Fibroblast of skin of back (primary cell): ENCODE measurements at regions not wholly inside any gene's neighbourhood (a gene's known extent, or its start where the extent isn't known, plus 50 kb on each side); places are given as distances from the start of the nearest gene placed in this dataset.

Experiments used
- DNase-seq: peaks from one replicate; pipeline ENCODE4 v3.0.0-alpha.2; 2013

DNA sequence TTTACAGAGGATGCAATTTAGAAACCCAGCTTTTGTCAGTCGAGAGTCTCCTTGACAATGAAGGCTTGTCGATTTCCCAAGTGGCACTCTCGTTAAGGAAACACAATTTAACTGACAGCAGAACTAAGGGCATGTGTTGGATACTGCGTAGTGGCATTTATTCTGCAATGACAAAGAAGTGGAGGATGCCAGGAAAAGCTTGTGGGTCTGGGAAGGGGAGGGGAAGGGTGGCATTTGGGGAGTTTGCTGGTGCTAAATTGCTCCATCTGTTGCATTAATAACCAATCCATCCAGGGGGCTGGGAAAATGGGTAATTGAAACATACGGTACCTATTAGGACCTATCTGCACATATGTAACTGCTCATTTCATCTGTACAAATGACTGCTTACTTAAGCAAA, 190.6 kb downstream of the NSG2 start:
- DNase-seq, result no peak

DNA sequence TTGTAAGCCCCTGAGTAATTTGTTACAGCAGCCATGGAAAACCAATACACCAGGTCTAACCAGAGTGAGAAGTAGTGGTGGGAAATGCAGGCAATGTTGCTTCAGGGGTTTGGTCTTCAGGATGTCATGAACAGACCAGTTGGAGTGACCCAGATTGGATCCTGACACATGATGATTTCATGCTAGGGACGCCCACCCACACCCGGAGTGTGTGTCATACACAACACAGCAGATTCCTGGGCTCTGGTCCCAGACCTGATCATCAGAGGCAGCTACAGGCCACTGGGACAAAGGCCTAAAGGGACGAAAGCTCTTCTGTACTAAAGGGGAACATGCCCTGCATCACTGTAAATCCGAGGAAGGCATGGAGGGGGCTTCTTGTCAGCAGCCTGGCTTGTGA, 194.2 kb downstream of the NSG2 start:
- DNase-seq, result peak; percentile 30

DNA sequence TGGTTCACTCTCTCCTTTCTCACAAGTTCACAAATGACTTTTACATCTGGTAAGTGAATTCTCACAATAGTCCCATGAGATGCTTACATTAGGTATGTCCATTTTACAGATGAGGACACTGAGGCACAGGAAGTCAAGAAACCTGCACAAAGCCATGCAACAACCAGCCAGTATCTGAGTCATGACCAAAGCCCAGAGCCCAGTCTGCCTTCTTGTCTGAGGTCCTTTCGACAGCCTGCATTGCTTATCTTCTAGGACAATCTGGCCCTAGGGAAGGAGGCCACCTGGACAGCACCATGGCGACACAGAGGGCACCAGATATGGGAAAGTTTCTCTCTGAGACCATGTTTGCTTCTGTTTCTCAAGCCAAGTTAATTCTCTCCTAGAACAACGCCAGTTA, 197.1 kb downstream of the NSG2 start:
- DNase-seq, result no peak

DNA sequence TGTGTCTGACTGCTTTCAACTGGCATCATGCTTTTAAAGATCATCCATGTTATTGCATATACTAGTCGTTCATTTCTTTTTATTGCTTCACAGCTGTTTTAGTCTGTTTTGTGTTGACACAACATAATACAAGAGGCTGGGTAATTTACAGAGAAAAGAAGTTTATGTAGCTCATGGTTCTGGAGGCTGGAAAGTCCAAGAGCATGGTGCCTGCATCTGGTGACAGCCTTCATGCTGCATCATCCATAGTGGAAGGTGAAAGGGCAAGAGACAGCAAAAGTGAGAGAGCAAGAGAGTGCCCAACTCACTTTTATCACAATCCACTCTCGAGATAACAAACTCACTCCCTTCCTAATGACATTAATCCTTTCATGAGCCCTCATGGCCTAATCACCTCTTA, 198.4 kb downstream of the NSG2 start:
- DNase-seq, result no peak

DNA sequence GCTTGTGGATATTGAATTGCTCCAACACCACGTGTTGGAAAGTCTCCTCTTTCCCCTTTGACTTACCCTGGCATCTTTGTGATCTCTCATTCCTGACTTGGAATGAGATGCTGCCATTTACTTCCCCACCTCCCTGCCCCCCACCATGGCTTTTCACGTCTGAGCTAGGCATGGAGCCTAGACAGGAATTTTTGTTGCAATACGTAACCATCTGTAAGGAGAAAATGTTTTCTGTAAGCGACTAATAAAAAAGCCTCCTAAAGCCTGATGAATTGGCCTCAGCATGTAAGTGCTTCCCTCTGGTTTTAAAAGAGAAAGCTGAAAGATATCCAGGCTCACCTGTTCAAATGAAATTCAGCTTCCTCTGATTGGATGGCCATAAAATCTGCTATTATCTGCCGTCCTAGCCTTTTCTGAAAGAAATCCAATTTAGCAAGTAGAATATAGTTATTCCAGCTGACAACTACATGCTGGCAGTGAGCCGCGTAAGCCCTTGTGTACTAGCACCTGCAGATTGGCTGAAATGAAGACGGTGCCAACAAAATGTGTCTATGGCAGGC, 200.1 kb downstream of the NSG2 start:
- DNase-seq, result peak; percentile 51

GRCh38 chr5:174246743-174247142, 201.2 kb downstream of the NSG2 start:
- no peak for DNase-seq

DNA sequence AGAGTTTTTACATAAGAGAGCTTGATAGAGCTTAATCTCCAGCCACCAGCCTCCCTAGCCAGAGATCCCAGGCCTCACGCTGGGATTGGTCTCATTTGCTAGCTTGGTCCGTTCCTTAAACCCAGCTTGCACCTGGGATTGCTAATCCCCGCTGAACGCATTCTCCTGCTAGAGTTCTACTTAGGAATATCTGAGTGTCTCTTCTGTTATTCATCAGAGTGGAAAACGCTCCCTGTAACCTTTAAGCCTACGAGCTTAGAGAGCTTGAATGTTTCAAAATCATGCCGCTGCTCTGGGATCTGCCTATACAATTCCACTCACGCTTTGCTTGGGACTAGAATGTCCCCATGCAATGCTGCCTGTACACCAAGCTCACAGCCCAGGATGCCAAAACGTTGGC, 201.8 kb downstream of the NSG2 start:
- no peak for DNase-seq

GRCh38 chr5:174251305-174252000, 205.9 kb downstream of the NSG2 start:
- DNase-seq, result no peak

GRCh38 chr5:174252121-174252520, 206.6 kb downstream of the NSG2 start:
- DNase-seq, result no peak

DNA sequence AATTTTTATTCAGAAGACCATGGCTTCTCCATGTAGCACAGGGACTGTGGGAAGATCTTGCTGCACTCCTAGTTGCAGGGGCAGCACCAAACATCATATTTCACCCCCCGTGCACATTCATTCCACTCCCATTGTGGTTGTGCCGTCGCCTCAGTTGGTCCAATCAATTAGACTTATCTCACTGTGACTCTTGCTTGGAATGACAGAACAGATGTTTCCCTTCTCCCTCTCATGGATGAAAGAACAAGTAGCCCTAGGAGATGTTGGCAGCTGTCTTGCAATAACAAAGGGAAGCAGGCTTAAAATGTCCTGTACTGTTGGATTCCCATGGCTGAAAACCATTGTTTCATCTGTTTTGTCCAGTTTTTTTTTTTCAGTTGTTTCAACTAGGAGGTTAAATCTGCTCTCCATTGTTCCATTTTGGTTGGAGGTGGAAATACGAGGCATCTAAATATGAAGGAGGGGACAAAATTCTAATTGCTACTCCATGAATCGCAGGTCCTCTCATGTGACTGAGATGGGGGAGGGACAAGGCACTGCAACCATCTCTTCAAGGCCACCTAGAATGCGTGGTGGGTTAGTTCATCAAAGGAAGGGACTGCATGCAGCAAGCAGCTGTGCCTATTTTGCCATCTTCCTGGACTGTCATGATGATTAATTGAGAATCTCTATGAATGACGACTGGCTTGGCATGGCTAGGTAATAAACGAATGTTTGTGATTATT, 214.4 kb downstream of the NSG2 start:
- DNase-seq, result no peak

DNA sequence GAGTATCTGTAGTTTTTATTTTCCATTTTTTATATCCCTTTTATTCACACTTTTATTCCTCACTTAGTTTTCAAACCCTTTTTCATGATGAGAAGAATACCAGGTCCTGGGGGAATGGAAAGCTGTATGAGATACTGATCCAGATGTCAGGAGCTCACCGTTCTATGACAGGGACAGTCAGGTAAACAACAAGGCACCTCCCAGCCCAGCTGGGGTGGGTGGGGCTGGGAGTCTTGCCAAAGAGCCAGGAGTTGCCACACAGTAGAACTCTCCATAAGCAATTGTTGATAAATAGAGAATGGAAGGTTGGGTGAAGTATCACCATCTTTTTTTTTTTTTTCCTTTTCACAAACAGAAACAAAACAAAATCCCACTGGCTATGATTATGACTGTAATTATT, 225.8 kb downstream of the NSG2 start:
- no peak for DNase-seq

GRCh38 chr5:174272671-174273070, 227.2 kb downstream of the NSG2 start:
- no peak for DNase-seq

DNA sequence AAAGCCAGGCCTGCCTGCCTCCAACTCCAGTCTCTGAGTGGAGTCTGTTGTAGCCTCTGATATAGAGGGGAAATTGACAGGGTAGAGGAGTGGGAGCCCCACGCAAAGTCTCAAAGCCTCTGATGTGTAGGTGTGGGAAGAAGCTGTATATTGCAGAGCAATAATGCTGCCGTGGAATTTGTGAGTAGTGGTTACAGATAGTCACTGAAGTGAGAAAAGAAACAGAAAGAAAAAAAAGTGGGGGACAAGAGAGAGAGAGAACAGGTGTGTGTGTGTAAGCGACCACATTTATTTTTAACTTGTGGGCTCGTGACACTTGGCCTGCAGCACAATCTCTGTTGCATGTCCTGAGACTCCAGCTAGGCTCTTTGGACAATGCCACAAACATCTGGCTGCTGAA, 227.8 kb downstream of the NSG2 start:
- no peak for DNase-seq

DNA sequence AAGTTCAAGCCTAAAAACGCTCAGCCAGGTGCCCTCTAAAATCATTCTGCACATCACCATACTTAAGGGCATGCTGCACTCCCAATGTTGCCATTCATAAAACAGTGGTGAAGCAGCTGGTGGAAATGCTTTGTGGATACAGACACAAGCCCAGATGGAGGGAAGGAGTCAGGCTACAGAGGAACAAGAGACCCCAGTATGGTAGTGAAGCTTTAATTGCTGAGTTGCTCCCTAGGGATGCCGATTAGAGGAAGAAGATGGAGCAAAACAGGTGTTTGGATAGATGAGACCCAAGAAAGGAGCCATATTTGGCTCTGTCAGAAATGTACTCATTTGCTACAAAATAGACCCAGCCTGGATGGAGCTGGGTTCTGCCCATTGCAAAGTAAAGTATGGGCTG, 230.5 kb downstream of the NSG2 start:
- no peak for DNase-seq

DNA sequence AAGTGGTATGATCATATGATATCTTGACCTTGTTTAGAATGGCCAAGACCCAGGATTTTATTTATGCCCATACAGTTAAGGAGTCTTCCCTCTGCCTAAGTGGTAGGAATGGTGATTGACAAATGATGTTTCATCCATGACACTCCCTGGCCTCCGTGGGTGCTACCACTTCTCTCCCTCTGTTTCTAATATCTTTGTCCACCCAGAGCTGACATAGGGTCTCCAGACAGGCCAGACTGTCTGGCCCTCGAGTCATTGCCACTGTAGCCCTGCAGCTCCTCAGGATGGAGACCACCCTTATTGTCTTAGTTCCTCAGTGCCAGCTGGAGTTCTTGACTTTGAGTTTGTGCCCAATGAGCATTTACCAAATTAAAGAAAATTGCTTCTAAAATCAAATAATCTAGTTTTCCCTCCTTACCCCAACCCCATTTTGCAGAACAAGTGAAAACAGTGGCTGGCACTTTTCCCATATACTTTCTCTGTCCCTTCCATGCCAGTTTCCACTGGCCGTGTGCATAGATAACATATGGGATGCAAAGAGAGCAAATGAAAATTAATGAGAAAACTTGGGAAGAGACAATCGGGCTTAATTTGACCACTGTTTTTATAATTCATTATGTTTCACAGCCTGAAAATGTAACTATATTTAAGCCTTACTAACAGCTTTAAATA, 235.7 kb downstream of the NSG2 start:
- DNase-seq, result no peak

- no peak for DNase-seq
Observed at GRCh38 chr5:174281855-174282254, 236.3 kb downstream of the NSG2 start.

DNA sequence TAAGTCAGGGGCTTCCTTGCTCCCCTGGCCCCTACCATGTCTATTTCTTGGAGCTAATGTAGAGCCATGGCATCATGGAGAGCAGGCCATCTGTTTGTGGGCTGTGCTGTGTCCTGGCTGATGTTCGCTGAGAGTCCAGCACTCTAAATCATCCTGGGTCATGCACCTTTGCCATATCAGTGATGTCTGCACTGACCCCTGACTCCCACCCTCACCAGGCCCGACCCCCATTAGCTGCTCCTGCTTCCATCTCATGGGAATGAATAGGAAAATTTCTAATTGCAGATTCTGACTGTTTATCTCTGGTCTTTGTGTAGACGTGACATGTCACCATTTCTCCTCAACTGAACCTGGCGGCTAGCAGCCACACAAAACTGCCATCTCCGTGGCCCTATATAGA, 236.9 kb downstream of the NSG2 start:
- DNase-seq, result no peak

DNA sequence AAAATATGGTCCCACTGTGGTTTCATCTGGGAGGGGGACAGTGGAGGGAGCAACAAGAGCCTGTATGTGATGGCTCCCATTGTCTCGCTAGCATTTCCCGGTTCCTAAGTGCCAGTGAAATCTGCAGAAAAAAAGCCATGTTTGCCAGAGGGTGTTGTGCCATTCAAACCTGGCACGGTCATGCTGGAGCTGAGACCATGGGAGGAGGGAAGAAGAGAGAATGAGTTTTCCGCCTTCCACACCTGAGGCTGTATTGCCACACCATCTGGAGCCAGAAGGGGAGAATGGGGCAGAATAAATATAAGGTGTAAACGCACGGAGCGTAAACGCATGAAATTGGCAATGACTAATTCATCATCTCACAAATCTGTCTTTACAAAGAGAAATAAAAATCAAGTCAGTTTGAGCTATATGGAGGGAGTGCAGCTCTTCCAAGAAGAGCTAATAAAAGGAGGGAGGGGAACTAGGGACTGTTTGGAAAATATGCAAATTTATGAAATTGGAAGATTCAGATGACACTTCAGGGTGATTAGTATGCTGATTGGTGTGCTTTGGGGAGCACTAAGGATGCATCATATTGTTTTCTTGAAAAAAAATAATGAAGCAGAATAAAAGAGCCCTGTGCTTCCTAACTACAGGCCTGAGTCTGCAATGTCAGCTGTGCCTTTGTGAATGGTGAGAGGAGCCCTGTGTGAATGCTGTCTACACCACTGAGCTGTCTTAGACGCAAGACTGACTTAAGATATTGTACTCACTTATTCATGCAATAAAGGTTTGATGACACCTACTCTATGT, 237.9 kb downstream of the NSG2 start:
- no peak for DNase-seq

DNA sequence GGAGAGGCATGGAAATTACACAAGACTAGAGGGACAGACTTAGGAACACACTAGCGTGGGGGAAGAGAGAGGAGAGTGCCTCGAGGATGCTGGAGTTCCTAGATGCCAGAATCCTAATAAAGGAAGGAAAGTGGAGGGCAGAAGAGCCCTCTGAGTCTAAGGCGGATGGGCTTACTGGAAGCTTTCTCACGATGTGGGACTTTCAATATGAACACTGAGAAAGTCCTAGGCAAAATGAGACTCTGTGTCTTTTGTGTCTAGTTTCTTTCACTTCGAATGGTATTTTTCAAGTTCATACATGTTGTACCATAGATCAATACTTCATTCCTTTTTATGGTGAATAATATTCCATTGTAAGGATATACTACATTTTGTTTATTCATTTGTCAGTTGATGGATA, 239.4 kb downstream of the NSG2 start:
- DNase-seq, result no peak

DNA sequence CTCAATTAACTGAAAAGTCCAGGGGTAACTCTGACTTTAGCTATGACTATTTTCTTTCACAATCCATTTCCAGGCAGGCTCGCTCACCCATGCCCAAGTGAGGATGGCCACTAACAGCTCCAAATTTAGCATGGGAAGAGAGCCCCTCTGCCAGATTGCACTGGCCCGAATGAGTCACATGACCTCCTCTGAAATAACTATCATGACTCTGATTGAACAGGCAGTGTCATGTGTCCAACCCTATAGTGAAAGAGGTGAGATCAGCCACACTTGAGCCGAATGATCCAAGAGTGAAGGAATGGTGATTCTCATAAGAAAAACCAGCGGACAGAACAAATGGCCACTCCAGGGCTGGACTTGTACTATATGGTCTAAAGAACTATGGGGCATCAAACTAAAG, 242.3 kb downstream of the NSG2 start:
- no peak for DNase-seq

DNA sequence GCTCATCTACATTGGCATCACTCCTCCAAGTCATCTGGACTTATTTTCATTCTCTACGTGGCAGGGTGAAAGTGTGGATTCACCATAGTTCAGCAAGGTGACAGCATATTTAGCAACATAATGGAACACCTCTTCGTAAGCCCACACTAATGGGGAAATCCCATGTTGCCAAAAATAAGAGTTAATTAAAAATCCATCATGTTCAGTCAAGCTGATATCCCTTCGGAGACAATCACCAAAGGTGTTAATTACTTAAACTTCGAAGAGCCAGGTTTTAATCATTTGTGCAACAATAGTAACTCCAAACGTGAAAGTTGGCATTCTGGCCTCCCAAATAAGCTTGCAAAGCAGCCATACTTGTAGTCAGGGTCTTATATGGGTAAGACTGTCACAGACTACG, 242.9 kb downstream of the NSG2 start:
- no peak for DNase-seq

GRCh38 chr5:174291162-174291561, 245.7 kb downstream of the NSG2 start:
- no peak for DNase-seq

GRCh38 chr5:174292348-174292747, 246.8 kb downstream of the NSG2 start:
- DNase-seq, result no peak
